Heart left ventricle (tissue), 13 donors: ENCODE measurements at regions not wholly inside any gene's neighbourhood (a gene's known extent, or its start where the extent isn't known, plus 50 kb on each side); places are given as distances from the start of the nearest gene placed in this dataset.

Experiments
- POLR2A ChIP-seq, 2 donors: fragments of 450-650 bp; IDR thresholded peaks; one replicate each; pipeline ENCODE4 v1.6.1; 2017; ENCODE audit warnings: antibody characterized with exemption in 2 of 2, mild to moderate bottlenecking in 2 of 2, moderate library complexity in 2 of 2
- TF ChIP-seq, protein P1 (sequence below), 12 donors: fragments of 200-600 bp; sonication (generic) in 4 of 12; IDR thresholded peaks; one replicate each; pipeline versions ENCODE4 v1.5.0 to v1.8.0; 2018 to 2022; ENCODE audit warnings: antibody characterized with exemption in 12 of 12, mild to moderate bottlenecking in 5 of 12
- donor health status: ischemic (EF 13 %, LVEDD 7.1; RV severe dilation, severe dysfunction).
- donor health status: DM: no; HTN: yes; CAD: no.
- donor health status: DM: no; HTN: no; CAD: no.
- donor health status: ischemic (EF 25% LVEDD 6.9; RV normal size, moderate dysfunction).
- donor health status: ischemic (EF 25% LVEDD 5.7; RV mildly dilated, moderate dysfunction).
- donor health status: ischemic (EF 35%, LVEDD 5.7; RV mildly dilated, moderate dysfunction).
- donor health status: nonischemic (EF 11% LVEDD 7.7; RV severe dilation, severe dysfunction).
- donor health status: DM: yes; HTN: yes; CAD: no.
- donor health status: PGD.
- donor health status: ischemic (EF 29% LVEDD 5.4; RV normal size, mild dysfunction).
- donor health status: nonischemic (EF 23%, LVEDD 6.1; RV moderate dilation, normal function).

DNA sequence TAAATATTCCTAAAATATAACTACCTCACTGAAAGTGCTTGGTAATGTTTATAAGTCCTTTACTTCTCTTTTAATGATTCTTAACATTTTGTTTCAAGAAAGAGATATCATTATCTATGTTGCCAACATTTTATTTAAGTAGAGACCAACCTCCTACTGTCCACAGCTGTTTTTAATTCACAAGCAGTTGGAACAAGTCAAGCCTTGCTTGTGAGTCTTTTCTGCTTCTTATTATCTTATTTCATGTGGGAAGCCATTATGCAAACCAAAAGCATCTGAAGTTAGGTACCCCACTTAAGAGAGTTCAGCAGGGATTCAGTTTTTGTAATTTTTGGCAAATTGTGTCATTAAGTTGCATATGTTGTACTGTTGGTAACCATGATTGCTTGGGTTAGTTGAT lies 1714.5 kb downstream of the GRIK2 start:
- TF ChIP-seq, protein P1, sequence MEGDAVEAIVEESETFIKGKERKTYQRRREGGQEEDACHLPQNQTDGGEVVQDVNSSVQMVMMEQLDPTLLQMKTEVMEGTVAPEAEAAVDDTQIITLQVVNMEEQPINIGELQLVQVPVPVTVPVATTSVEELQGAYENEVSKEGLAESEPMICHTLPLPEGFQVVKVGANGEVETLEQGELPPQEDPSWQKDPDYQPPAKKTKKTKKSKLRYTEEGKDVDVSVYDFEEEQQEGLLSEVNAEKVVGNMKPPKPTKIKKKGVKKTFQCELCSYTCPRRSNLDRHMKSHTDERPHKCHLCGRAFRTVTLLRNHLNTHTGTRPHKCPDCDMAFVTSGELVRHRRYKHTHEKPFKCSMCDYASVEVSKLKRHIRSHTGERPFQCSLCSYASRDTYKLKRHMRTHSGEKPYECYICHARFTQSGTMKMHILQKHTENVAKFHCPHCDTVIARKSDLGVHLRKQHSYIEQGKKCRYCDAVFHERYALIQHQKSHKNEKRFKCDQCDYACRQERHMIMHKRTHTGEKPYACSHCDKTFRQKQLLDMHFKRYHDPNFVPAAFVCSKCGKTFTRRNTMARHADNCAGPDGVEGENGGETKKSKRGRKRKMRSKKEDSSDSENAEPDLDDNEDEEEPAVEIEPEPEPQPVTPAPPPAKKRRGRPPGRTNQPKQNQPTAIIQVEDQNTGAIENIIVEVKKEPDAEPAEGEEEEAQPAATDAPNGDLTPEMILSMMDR (IDR thresholded peaks at IDR 0.05) = no peak
- no peak for TF ChIP-seq POLR2A (IDR thresholded peaks at IDR 0.05)
